ENCODE measurements at regions not wholly inside any gene's neighbourhood (a gene's known extent, or its start where the extent isn't known, plus 50 kb on each side); places are given as distances from the start of the nearest gene placed in this dataset.

- TF ChIP-seq SAP30 (IDR thresholded peaks at IDR 0.05; ENCODE audit: insufficient read depth, insufficient replicate concordance, low read length) (no peak), USF2 (IDR thresholded peaks at IDR 0.05; ENCODE audit: low read length) (no peak), POU5F1 (IDR thresholded peaks at IDR 0.05; ENCODE audit: low read depth, low read length) (no peak), E2F6 (IDR thresholded peaks at IDR 0.05) (no peak), EGR1 (IDR thresholded peaks at IDR 0.05; ENCODE audit: borderline replicate concordance, low read depth, low read length) (no peak)
These were observed 149.4 kb downstream of the CAPZA3 start (continued) for GRCh38 chr12:18887368-18887767.

Measured in H1 (cell line).